ENCODE measurements at regions not wholly inside any gene's neighbourhood (a gene's known extent, or its start where the extent isn't known, plus 50 kb on each side); places are given as distances from the start of the nearest gene placed in this dataset.

- Histone ChIP-seq H3K9me3 (replicated peaks in 1 of 2; ENCODE audit: control insufficient read depth in 2 of 2, insufficient read depth in 1 of 2, low read depth in 1 of 2, low read length in 2 of 2) (no peaks in the 10 kb centered on the region), H2BK120ac (ENCODE audit: low read depth, low read length) (no peak overlapping the region), H3K9ac (ENCODE audit: low read depth, low read length, poor library complexity) (no peak overlapping the region), H3K27ac (replicated peaks; ENCODE audit: low read length) (no peak overlapping the region), H2AK5ac (ENCODE audit: low read depth, low read length) (no peak overlapping the region), H3K14ac (ENCODE audit: low read length) (no peak overlapping the region), H2AFZ (ENCODE audit: low read length) (no peak overlapping the region), H4K91ac (ENCODE audit: low read depth, low read length, poor library complexity) (no peak overlapping the region), H3K4me1 (ENCODE audit: control insufficient read depth in 2 of 2, insufficient read depth in 1 of 2, low read depth in 1 of 2, low read length in 2 of 2) (peaks cover 9 to 10% of the 10 kb centered on the region in 2 donors), H3K27me3 (ENCODE audit: control insufficient read depth in 3 of 3, insufficient read depth in 3 of 3, low read depth in 1 of 3, low read length in 3 of 3) (no peaks in the 10 kb centered on the region), H3K18ac (ENCODE audit: low read length) (no peak overlapping the region), H3K4me2 (ENCODE audit: insufficient read depth, low read length, poor library complexity, severe bottlenecking) (no peak overlapping the region), H3K79me1 (ENCODE audit: low read depth, low read length) (no peaks in the 10 kb centered on the region), H3K23ac (ENCODE audit: low read depth, low read length, poor library complexity) (no peak overlapping the region), H3K4ac (ENCODE audit: low read length) (no peak overlapping the region), H3K36me3 (replicated peaks in 1 of 2; ENCODE audit: control insufficient read depth in 2 of 2, insufficient read depth in 2 of 2, low read length in 2 of 2) (no peaks in the 10 kb centered on the region), H2BK5ac (ENCODE audit: low read length) (no peak overlapping the region), H3K4me3 (ENCODE audit: low read length in 2 of 2) (no peak overlapping the region), H2BK15ac (ENCODE audit: low read length) (no peak overlapping the region), H4K8ac (ENCODE audit: low read depth, low read length) (no peak overlapping the region), H2BK12ac (ENCODE audit: low read length) (no peak overlapping the region)
- WGBS, 2 donors (ENCODE audit: extremely low coverage in 2 of 2, insufficient read length in 2 of 2, insufficient replicate concordance in 1 of 2) = no CpG with 5 or more reads among the region's 5 CpGs
- no peak for DNase-seq (ENCODE audit: low spot score)
Observed at GRCh38 chr15:36301947-36302346, 277.5 kb upstream of the CDIN1 start.

- Histone ChIP-seq H3K4me3 (ENCODE audit: low read length in 2 of 2) (no peak overlapping the region), H3K23ac (ENCODE audit: low read depth, low read length, poor library complexity) (no peak overlapping the region), H3K27ac (replicated peaks; ENCODE audit: low read length) (no peak overlapping the region), H3K36me3 (replicated peaks in 1 of 2; ENCODE audit: control insufficient read depth in 2 of 2, insufficient read depth in 2 of 2, low read length in 2 of 2) (no peaks in the 10 kb centered on the region), H2BK120ac (ENCODE audit: low read depth, low read length) (no peak overlapping the region), H3K27me3 (ENCODE audit: control insufficient read depth in 3 of 3, insufficient read depth in 3 of 3, low read depth in 1 of 3, low read length in 3 of 3) (no peaks in the 10 kb centered on the region), H3K9ac (ENCODE audit: low read depth, low read length, poor library complexity) (no peak overlapping the region), H2AFZ (ENCODE audit: low read length) (no peak overlapping the region), H2BK15ac (ENCODE audit: low read length) (no peak overlapping the region), H3K14ac (ENCODE audit: low read length) (no peak overlapping the region), H3K18ac (ENCODE audit: low read length) (no peak overlapping the region), H3K4ac (ENCODE audit: low read length) (no peak overlapping the region), H3K9me3 (replicated peaks in 1 of 2; ENCODE audit: control insufficient read depth in 2 of 2, insufficient read depth in 1 of 2, low read depth in 1 of 2, low read length in 2 of 2) (peaks cover 0 to 2% of the 10 kb centered on the region in 2 donors), H2BK12ac (ENCODE audit: low read length) (no peak overlapping the region), H4K91ac (ENCODE audit: low read depth, low read length, poor library complexity) (no peak overlapping the region), H3K4me2 (ENCODE audit: insufficient read depth, low read length, poor library complexity, severe bottlenecking) (no peak overlapping the region), H3K4me1 (ENCODE audit: control insufficient read depth in 2 of 2, insufficient read depth in 1 of 2, low read depth in 1 of 2, low read length in 2 of 2) (peaks cover 0 to 4% of the 10 kb centered on the region in 2 donors), H4K8ac (ENCODE audit: low read depth, low read length) (no peak overlapping the region), H3K79me1 (ENCODE audit: low read depth, low read length) (no peaks in the 10 kb centered on the region), H2BK5ac (ENCODE audit: low read length) (no peak overlapping the region), H2AK5ac (ENCODE audit: low read depth, low read length) (no peak overlapping the region)
- DNase-seq (ENCODE audit: low spot score) = no peak
- no CpG with 5 or more reads among the region's 1 CpG for WGBS, 2 donors (ENCODE audit: extremely low coverage in 2 of 2, insufficient read length in 2 of 2, insufficient replicate concordance in 1 of 2)
Observed at GRCh38 chr15:36313021-36313420, 266.4 kb upstream of the CDIN1 start.

DNA sequence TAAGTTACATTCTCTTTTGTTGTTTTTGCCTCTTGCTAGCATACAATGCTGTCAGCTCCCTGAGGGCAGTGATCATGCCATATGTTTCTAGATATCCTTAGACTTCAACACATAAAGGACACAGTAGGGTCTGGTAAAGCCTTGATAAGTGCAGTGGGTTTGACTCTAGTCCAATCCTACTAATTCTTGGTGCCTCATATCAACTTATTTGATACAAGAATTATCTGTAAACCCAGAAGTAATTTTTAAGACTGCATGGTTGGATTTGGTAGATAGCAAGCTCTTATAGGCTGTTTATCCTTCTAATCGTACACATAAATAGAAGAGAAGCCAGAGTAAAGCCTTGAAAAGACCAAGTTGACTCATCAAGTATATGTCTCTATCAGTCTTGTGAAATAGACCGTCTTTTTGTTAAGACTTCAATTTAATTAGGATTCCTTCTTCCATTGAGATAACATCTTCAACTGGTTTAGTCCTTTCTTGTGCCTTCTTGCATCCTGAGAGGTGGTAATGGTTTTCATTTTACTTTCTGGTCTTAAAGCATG lies 265.6 kb upstream of the CDIN1 start:
- H3K27me3 ChIP-seq (ENCODE audit: control insufficient read depth in 3 of 3, insufficient read depth in 3 of 3, low read depth in 1 of 3, low read length in 3 of 3) = no peaks in the 10 kb centered on the region
- no peak overlapping the region for H3K4me2 ChIP-seq (ENCODE audit: insufficient read depth, low read length, poor library complexity, severe bottlenecking)
- no peak overlapping the region for H4K91ac ChIP-seq (ENCODE audit: low read depth, low read length, poor library complexity)
- no CpG with 5 or more reads among the region's 2 CpGs for WGBS, 2 donors (ENCODE audit: extremely low coverage in 2 of 2, insufficient read length in 2 of 2, insufficient replicate concordance in 1 of 2)
- peaks cover 0 to 1% of the 10 kb centered on the region in 2 donors for H3K9me3 ChIP-seq (replicated peaks in 1 of 2; ENCODE audit: control insufficient read depth in 2 of 2, insufficient read depth in 1 of 2, low read depth in 1 of 2, low read length in 2 of 2)
- no peak for DNase-seq (ENCODE audit: low spot score)
- no peak overlapping the region for H4K8ac ChIP-seq (ENCODE audit: low read depth, low read length)
- H3K14ac ChIP-seq (ENCODE audit: low read length) = no peak overlapping the region
- H2BK5ac ChIP-seq (ENCODE audit: low read length) = no peak overlapping the region
- no peak overlapping the region for H2BK12ac ChIP-seq (ENCODE audit: low read length)
- H3K23ac ChIP-seq (ENCODE audit: low read depth, low read length, poor library complexity) = no peak overlapping the region
- H3K36me3 ChIP-seq (replicated peaks in 1 of 2; ENCODE audit: control insufficient read depth in 2 of 2, insufficient read depth in 2 of 2, low read length in 2 of 2) = no peaks in the 10 kb centered on the region
- peak overlapping the region; percentile 47 for H2AFZ ChIP-seq (ENCODE audit: low read length)
- no peak overlapping the region for H2BK120ac ChIP-seq (ENCODE audit: low read depth, low read length)
- no peak overlapping the region for H3K4me3 ChIP-seq (ENCODE audit: low read length in 2 of 2)
- H3K18ac ChIP-seq (ENCODE audit: low read length) = no peak overlapping the region
- no peak overlapping the region for H2AK5ac ChIP-seq (ENCODE audit: low read depth, low read length)
- H2BK15ac ChIP-seq (ENCODE audit: low read length) = no peak overlapping the region
- H3K9ac ChIP-seq (ENCODE audit: low read depth, low read length, poor library complexity) = no peak overlapping the region
- H3K4ac ChIP-seq (ENCODE audit: low read length) = no peak overlapping the region
- H3K4me1 ChIP-seq (ENCODE audit: control insufficient read depth in 2 of 2, insufficient read depth in 1 of 2, low read depth in 1 of 2, low read length in 2 of 2) = peaks cover 0 to 4% of the 10 kb centered on the region in 2 donors
- no peak overlapping the region for H3K27ac ChIP-seq (replicated peaks; ENCODE audit: low read length)
- H3K79me1 ChIP-seq (ENCODE audit: low read depth, low read length) = no peaks in the 10 kb centered on the region

DNA sequence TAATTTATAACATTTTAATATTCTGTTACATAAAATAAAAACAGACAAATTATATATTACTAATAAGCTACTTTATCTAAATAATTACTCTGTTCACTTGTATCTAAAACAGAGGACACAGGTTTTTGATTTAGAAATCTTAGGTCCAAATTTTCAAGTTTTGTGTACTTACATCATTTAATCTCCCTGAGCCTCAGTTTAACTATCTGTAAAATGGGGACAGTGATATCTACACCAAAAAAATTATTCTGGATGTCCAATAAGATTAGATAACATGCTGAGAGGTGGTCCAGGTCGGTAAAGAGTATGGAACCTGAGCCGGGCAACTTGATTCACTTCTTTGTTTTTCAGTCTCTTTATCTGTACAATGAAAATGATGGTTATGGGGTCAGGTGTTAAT lies 263.8 kb upstream of the CDIN1 start:
- Histone ChIP-seq H4K91ac (ENCODE audit: low read depth, low read length, poor library complexity) (no peak overlapping the region), H2AK5ac (ENCODE audit: low read depth, low read length) (no peak overlapping the region), H3K4me1 (ENCODE audit: control insufficient read depth in 2 of 2, insufficient read depth in 1 of 2, low read depth in 1 of 2, low read length in 2 of 2) (peaks cover 0 to 1% of the 10 kb centered on the region in 2 donors), H3K9me3 (replicated peaks in 1 of 2; ENCODE audit: control insufficient read depth in 2 of 2, insufficient read depth in 1 of 2, low read depth in 1 of 2, low read length in 2 of 2) (no peaks in the 10 kb centered on the region), H3K27ac (replicated peaks; ENCODE audit: low read length) (no peak overlapping the region), H2BK5ac (ENCODE audit: low read length) (no peak overlapping the region), H2BK120ac (ENCODE audit: low read depth, low read length) (no peak overlapping the region), H2BK15ac (ENCODE audit: low read length) (no peak overlapping the region), H2AFZ (ENCODE audit: low read length) (no peak overlapping the region), H4K8ac (ENCODE audit: low read depth, low read length) (no peak overlapping the region), H3K79me1 (ENCODE audit: low read depth, low read length) (no peaks in the 10 kb centered on the region), H3K18ac (ENCODE audit: low read length) (no peak overlapping the region), H3K4me3 (ENCODE audit: low read length in 2 of 2) (no peak overlapping the region), H3K14ac (ENCODE audit: low read length) (no peak overlapping the region), H3K9ac (ENCODE audit: low read depth, low read length, poor library complexity) (no peak overlapping the region), H3K4me2 (ENCODE audit: insufficient read depth, low read length, poor library complexity, severe bottlenecking) (no peak overlapping the region), H3K23ac (ENCODE audit: low read depth, low read length, poor library complexity) (no peak overlapping the region), H2BK12ac (ENCODE audit: low read length) (no peak overlapping the region), H3K36me3 (replicated peaks in 1 of 2; ENCODE audit: control insufficient read depth in 2 of 2, insufficient read depth in 2 of 2, low read length in 2 of 2) (no peaks in the 10 kb centered on the region), H3K4ac (ENCODE audit: low read length) (no peak overlapping the region), H3K27me3 (ENCODE audit: control insufficient read depth in 3 of 3, insufficient read depth in 3 of 3, low read depth in 1 of 3, low read length in 3 of 3) (no peaks in the 10 kb centered on the region)
- DNase-seq (ENCODE audit: low spot score) = no peak
- WGBS, 2 donors (ENCODE audit: extremely low coverage in 2 of 2, insufficient read length in 2 of 2, insufficient replicate concordance in 1 of 2) = no CpG with 5 or more reads among the region's 2 CpGs
